ENCODE measurements at regions not wholly inside any gene's neighbourhood (a gene's known extent, or its start where the extent isn't known, plus 50 kb on each side); places are given as distances from the start of the nearest gene placed in this dataset.

- Histone ChIP-seq H2BK5ac (ENCODE audit: low read depth, low read length) (no peak overlapping the region), H3K36me3 (ENCODE audit: control insufficient read depth in 2 of 4, insufficient read depth in 4 of 4, low read length in 3 of 4) (peaks cover 0 to 7% (median 0%) of the 10 kb centered on the region in 4 experiments; a peak in 1 of 8 replicates), H3K4ac (replicated peaks; ENCODE audit: insufficient read length, low read depth, low read length) (no peak overlapping the region), H3K14ac (ENCODE audit: insufficient read length) (no peak overlapping the region), H3K9me3 (ENCODE audit: insufficient read depth in 2 of 2, low read depth in 1 of 2, low read length in 1 of 2) (peaks cover 10% of the 10 kb centered on the region in 2 experiments; a peak in 3 of 4 replicates), H2BK120ac (replicated peaks; ENCODE audit: low read depth, low read length) (no peak overlapping the region), H2AK5ac (ENCODE audit: low read depth, low read length) (no peak overlapping the region), H2BK20ac (ENCODE audit: low read length) (no peak overlapping the region), H4K91ac (replicated peaks; ENCODE audit: insufficient read length, low read length) (no peak overlapping the region), H3K18ac (ENCODE audit: extremely low read depth, low read length) (no peak overlapping the region), H3K9ac (replicated peaks in 1 of 4; ENCODE audit: extremely low read depth in 1 of 4, low read depth in 3 of 4, low read length in 3 of 4) (no peak overlapping the region), H3K4me1 (replicated peaks in 1 of 4; ENCODE audit: control insufficient read depth in 3 of 4, insufficient read depth in 4 of 4, low read length in 3 of 4) (no peaks in the 10 kb centered on the region; a peak in 1 of 7 replicates), H2AFZ (ENCODE audit: low read length) (no peak overlapping the region), H2BK15ac (ENCODE audit: low read length) (no peak overlapping the region), H3K4me2 (ENCODE audit: insufficient read depth in 1 of 2, low read depth in 2 of 2, low read length in 2 of 2) (no peak overlapping the region), H3K79me1 (ENCODE audit: low read depth, low read length) (no peaks in the 10 kb centered on the region), H2BK12ac (ENCODE audit: low read depth, low read length) (no peak overlapping the region), H3K27me3 (replicated peaks in 1 of 4; ENCODE audit: control insufficient read depth in 3 of 4, extremely low read depth in 1 of 4, insufficient read depth in 3 of 4, low read length in 3 of 4) (no peaks in the 10 kb centered on the region), H4K5ac (ENCODE audit: insufficient read length, low read depth, low read length) (no peak overlapping the region), H3K23me2 (ENCODE audit: low read depth, low read length) (no peaks in the 10 kb centered on the region), H4K8ac (ENCODE audit: extremely low read depth, insufficient read depth, low read length) (no peak overlapping the region), H3K27ac (ENCODE audit: low read depth, low read length) (no peak overlapping the region), H4K20me1 (replicated peaks in 1 of 2; ENCODE audit: control insufficient read depth in 1 of 2, insufficient read depth in 2 of 2, low read length in 2 of 2) (no peaks in the 10 kb centered on the region), H3K4me3 (ENCODE audit: extremely low read depth in 1 of 4, insufficient read depth in 2 of 4, low read depth in 3 of 4, low read length in 4 of 4) (no peak overlapping the region), H3K56ac (replicated peaks; ENCODE audit: insufficient read length, low read depth, low read length) (no peak overlapping the region), H3K23ac (ENCODE audit: insufficient read length) (no peak overlapping the region), H3K79me2 (ENCODE audit: control insufficient read depth in 1 of 2, insufficient read depth in 2 of 2, low read length in 2 of 2) (no peaks in the 10 kb centered on the region)
- POLR2A ChIA-PET (ENCODE audit: partially characterized antibody): interaction anchor here (0.9 kb wide), 2 partner anchors 13 to 22 kb away, joined by 3 read pairs; no protein-coding TSS in a partner anchor
- CTCF ChIA-PET (ENCODE audit: partially characterized antibody): no interaction called here
- FAIRE-seq (no peak), DNase-seq (ENCODE audit: low read depth in 1 of 2, low spot score in 2 of 2) (no peak)
- WGBS, 2 experiments (ENCODE audit: extremely low coverage in 1 of 2, insufficient coverage in 1 of 2, insufficient read length in 1 of 2, insufficient replicate concordance in 2 of 2, low coverage in 1 of 2, low lambda C conversion rate in 2 of 2, missing lambda C conversion rate in 1 of 2): 90% methylated on average over 3 of the region's 3 CpGs; no CpG with 5 or more reads in 1 of the 2 experiments
- TF ChIP-seq TBP (IDR thresholded peaks at IDR 0.05; ENCODE audit: low read depth, low read length) (no peak), JUN (IDR thresholded peaks at IDR 0.05; ENCODE audit: low read depth, low read length) (no peak), SP4 (IDR thresholded peaks at IDR 0.05; ENCODE audit: low read length) (no peak), SAP30 (IDR thresholded peaks at IDR 0.05; ENCODE audit: insufficient read depth, insufficient replicate concordance, low read length) (no peak), CTBP2 (IDR thresholded peaks at IDR 0.05; ENCODE audit: borderline replicate concordance, insufficient read depth, insufficient read length, low read length) (no peak), NRF1 (IDR thresholded peaks at IDR 0.05; ENCODE audit: low read depth, low read length) (no peak), SIRT6 (IDR thresholded peaks at IDR 0.05; ENCODE audit: low read length) (no peak), BCL11A (IDR thresholded peaks at IDR 0.05; ENCODE audit: low read depth in 2 of 2, low read length in 2 of 2) (no peak), CEBPB (IDR thresholded peaks at IDR 0.05; ENCODE audit: low read depth, low read length) (no peak), BRCA1 (IDR thresholded peaks at IDR 0.05; ENCODE audit: low read depth, low read length) (no peak), BACH1 (IDR thresholded peaks at IDR 0.05; ENCODE audit: low read length) (no peak), KDM1A (IDR thresholded peaks at IDR 0.05; ENCODE audit: borderline replicate concordance, low read length) (no peak), EGR1 (IDR thresholded peaks at IDR 0.05; ENCODE audit: borderline replicate concordance, low read depth, low read length) (no peak), CBX8 (IDR thresholded peaks at IDR 0.05; ENCODE audit: borderline replicate concordance, low read depth, low read length) (no peak), TAF7 (optimal IDR thresholded peaks at IDR 0.05; ENCODE audit: borderline replicate concordance, low read depth, low read length) (no peak), YY1 (IDR thresholded peaks at IDR 0.05; ENCODE audit: low read depth, low read length) (no peak)
Measured at GRCh38 chr5:12343558-12343957, 439.3 kb upstream of the CTNND2 start.

All from H1 (cell line).